IgD-negative memory B cell (primary cell): ENCODE measurements at regions not wholly inside any gene's neighbourhood (a gene's known extent, or its start where the extent isn't known, plus 50 kb on each side); places are given as distances from the start of the nearest gene placed in this dataset.

Source experiments
- H3K27ac Mint-ChIP-seq, 3 donors: one replicate each; pipeline ENCODE4 v1.8.0; 2020 to 2022; ENCODE audit warnings: mild to moderate bottlenecking in 3 of 3, mixed read lengths in 3 of 3, moderate library complexity in 1 of 3
- H3K27me3 Mint-ChIP-seq: one replicate; pipeline ENCODE4 v1.8.0; 2021; ENCODE audit warnings: mixed read lengths
- H3K36me3 Mint-ChIP-seq: one replicate; pipeline ENCODE4 v1.8.0; 2020; ENCODE audit warnings: mild to moderate bottlenecking, mixed read lengths
- H3K4me1 Mint-ChIP-seq, 3 donors: one replicate each; pipeline ENCODE4 v1.8.0; 2020 to 2022; ENCODE audit warnings: mixed read lengths in 3 of 3, mild to moderate bottlenecking in 1 of 3
- H3K4me3 Mint-ChIP-seq, 4 donors: one replicate each; pipeline ENCODE4 v1.8.0; 2020 to 2022; ENCODE audit warnings: mild to moderate bottlenecking in 4 of 4, mixed read lengths in 4 of 4, moderate library complexity in 3 of 4
- H3K9me3 Mint-ChIP-seq, 3 donors: one replicate each; pipeline ENCODE4 v1.8.0; 2020 to 2021; ENCODE audit warnings: mixed read lengths in 3 of 3, mild to moderate bottlenecking in 1 of 3

DNA sequence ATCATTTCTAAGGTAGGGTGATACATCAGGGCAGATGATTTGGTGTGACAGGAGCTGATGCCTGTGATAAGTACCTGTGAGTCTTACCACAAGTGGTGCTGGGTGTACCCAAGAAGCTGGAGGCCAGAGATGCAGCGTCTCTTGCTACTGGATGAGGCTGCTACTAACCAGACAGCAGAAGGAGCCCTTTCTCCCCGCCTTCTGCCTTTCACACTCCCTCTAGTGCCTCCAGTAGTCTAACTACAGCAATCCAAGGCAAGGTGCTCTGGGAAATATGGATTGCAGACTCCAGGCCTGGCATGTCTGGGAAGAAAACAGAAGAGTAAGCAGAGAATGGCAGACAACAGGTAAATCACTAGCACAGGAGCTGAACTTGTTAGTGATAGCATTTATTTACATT, 470.8 kb downstream of the NKX6-1 start:
- Mint-ChIP-seq H3K4me3 (no peak overlapping the region), H3K27me3 (no peaks in the 10 kb centered on the region), H3K4me1 (no peaks in the 10 kb centered on the region), H3K27ac (no peak overlapping the region), H3K9me3 (peaks cover 0 to 5% (median 0%) of the 10 kb centered on the region in 3 donors), H3K36me3 (peaks cover 2% of the 10 kb centered on the region)

DNA sequence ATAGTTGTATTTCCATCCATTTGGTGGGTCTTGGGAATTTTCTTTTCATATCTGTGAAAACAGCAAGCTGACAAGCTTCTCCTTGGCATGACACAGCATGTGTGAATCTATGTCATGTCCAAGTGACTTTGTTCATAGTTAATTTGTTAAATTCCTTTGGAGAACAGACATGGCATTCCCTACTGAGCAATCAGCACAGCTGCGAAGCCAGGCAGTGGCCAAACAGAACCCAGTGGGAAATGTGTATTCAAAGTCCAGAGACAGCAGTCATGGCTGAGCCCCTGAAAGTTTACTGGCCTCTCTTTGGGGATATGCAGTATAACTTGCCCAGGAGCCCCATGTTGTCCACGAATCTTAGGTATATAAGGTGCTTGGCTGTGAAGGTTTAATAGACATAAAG, 474.7 kb downstream of the NKX6-1 start:
- Mint-ChIP-seq H3K9me3 (peaks cover 0 to 5% (median 0%) of the 10 kb centered on the region in 3 donors), H3K27me3 (no peaks in the 10 kb centered on the region), H3K4me3 (no peak overlapping the region), H3K27ac (no peak overlapping the region), H3K36me3 (peaks cover 2% of the 10 kb centered on the region), H3K4me1 (no peaks in the 10 kb centered on the region)

DNA sequence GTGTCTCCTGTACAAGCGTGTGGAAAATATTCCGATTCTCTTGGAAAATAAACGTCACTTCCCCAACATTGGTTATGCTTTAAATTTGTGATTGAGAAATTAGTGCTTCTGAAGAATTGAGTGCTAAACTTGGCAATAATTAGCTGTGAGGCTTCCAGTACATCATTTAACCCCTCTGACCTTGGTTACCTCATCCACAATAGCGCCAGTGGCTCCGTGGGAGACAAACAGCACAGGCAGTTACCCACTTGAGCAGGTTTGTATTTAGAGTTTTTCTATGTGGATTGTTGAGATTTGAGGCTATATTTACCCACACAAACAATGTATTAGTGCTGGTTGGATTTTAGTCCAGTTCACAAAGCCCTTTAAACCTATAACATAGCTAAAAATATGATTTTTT, 476.5 kb downstream of the NKX6-1 start:
- Mint-ChIP-seq H3K9me3 (peaks cover 0 to 5% (median 4%) of the 10 kb centered on the region in 3 donors), H3K36me3 (peaks cover 2% of the 10 kb centered on the region), H3K4me1 (no peaks in the 10 kb centered on the region), H3K27ac (no peak overlapping the region), H3K27me3 (no peaks in the 10 kb centered on the region), H3K4me3 (no peak overlapping the region)

DNA sequence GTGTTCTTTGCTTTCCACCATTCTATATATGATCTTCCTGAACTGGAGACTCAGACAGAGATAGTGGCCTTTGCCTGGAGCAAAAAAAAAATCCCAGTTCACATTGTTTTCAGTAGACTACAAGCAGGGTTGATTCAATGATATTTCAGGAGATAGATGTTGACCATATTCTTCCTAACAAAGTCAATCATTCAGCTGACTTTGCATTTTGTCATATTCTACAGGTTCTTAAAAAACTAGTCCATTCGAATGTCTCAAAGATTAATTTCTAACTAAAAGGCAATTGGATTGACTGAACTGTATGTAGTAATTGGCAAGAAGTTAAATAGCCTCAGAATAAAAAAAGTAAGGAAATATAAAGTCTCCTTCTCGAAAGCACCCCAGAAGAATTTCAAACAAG, 479.5 kb downstream of the NKX6-1 start:
- H3K4me3 Mint-ChIP-seq: no peak overlapping the region
- no peaks in the 10 kb centered on the region for H3K36me3 Mint-ChIP-seq
- peaks cover 0 to 4% (median 3%) of the 10 kb centered on the region in 3 donors for H3K9me3 Mint-ChIP-seq
- H3K4me1 Mint-ChIP-seq: no peaks in the 10 kb centered on the region
- H3K27ac Mint-ChIP-seq: no peak overlapping the region
- no peaks in the 10 kb centered on the region for H3K27me3 Mint-ChIP-seq

DNA sequence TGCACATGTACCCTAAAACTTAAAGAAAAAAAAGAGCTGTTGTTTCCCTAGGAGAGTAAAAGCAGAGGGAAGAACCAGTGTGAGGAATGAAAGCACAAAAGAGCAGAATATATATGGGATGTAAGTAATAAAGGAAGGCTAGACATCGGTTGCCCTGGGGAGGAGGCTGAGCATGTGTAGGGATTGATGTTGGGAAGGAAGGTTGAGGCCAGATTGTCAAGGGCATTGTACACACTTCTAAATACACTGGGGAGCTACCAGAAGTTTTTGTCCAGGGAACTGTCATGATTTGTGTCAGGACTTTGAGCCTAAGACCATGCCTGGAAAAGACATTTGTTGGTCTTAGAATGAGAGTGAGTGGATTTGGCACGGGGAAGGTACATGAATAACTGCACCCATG, 467.1 kb downstream of the GPAT3 start:
- peaks cover 0 to 8% (median 3%) of the 10 kb centered on the region in 3 donors for H3K9me3 Mint-ChIP-seq
- no peaks in the 10 kb centered on the region for H3K4me1 Mint-ChIP-seq
- H3K27me3 Mint-ChIP-seq: peaks cover 1% of the 10 kb centered on the region
- peaks cover 1% of the 10 kb centered on the region for H3K36me3 Mint-ChIP-seq
- no peak overlapping the region for H3K27ac Mint-ChIP-seq
- H3K4me3 Mint-ChIP-seq: no peak overlapping the region

DNA sequence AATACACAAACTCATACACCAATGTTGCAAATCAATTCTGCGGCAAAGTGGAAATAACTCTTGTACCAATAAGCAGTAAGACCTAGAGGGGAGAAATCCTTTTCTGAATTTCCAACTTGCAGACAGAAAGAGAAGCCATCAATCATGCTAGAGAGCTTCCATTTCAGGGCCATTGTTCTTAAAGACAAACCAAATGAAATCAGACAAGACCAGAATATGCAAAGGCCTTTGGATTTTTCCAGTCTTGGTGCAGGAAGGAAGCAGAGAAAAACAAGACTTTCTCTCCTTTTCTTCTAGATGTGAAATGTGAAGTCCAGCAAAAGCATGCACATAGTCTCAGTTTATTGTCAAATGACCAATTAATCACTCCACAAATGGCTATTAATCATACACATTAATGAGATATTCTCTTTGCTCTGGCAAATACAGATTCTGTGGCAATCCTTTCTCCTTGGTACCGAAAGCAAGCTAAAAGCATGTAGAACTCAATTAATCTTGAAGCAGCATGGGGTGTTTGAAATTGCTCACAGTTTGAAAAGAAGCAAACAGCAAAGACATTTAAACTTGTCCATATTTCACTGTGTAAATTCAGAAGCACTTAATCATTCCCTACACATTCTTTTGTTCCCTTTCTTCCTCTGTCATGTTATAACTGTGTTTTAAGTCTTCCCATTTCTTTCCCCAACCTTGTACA, 466.1 kb downstream of the GPAT3 start:
- Mint-ChIP-seq H3K4me3 (no peak overlapping the region), H3K9me3 (peaks cover 0 to 5% (median 2%) of the 10 kb centered on the region in 3 donors), H3K27me3 (peaks cover 1% of the 10 kb centered on the region), H3K36me3 (peaks cover 1% of the 10 kb centered on the region), H3K27ac (no peak overlapping the region), H3K4me1 (no peaks in the 10 kb centered on the region)

DNA sequence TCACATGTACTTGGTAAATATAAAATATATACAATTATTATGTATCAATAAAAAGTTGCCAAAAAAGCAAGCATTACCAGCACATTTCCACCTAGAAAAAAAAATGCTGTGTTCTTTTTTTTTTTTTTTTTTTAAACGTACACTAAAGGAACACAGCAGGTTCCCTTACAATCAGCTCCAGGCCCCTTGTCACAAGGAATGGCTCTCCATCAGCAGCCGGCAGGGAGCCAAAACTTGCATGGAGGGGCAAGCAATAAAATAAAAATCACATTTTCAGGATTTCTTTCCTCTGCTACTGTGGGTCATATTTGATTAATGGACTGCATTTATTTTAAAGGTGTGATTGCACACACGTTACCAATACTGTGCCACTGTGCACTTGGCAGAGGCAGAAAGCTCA, 460.3 kb downstream of the GPAT3 start:
- no peak overlapping the region for H3K4me3 Mint-ChIP-seq
- no peaks in the 10 kb centered on the region for H3K36me3 Mint-ChIP-seq
- H3K4me1 Mint-ChIP-seq: no peaks in the 10 kb centered on the region
- no peaks in the 10 kb centered on the region for H3K27me3 Mint-ChIP-seq
- H3K9me3 Mint-ChIP-seq: no peaks in the 10 kb centered on the region
- no peak overlapping the region for H3K27ac Mint-ChIP-seq

DNA sequence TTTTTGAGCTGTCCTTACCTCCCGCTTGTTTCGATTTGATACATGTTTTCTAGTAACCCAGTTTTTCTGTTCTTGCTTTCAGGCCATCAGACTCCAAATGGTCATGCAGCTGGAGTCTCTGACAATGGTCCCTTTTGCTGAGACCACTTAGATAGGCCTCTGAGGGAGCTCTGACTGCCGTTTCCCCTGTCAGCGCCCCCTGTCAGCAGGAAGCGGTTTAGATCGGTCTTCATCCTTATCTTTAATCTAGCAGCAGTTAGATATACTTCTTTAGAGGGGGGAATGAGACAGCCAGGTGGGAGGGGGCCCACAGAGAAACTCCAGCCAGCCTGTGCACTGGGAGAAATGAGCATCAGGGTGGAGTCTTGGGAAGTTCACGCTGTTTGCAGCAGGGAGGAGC, 457.9 kb downstream of the GPAT3 start:
- H3K4me1 Mint-ChIP-seq: no peaks in the 10 kb centered on the region
- no peaks in the 10 kb centered on the region for H3K36me3 Mint-ChIP-seq
- H3K27me3 Mint-ChIP-seq: no peaks in the 10 kb centered on the region
- H3K9me3 Mint-ChIP-seq: peaks cover 0 to 3% (median 0%) of the 10 kb centered on the region in 3 donors
- H3K27ac Mint-ChIP-seq: no peak overlapping the region
- no peak overlapping the region for H3K4me3 Mint-ChIP-seq

DNA sequence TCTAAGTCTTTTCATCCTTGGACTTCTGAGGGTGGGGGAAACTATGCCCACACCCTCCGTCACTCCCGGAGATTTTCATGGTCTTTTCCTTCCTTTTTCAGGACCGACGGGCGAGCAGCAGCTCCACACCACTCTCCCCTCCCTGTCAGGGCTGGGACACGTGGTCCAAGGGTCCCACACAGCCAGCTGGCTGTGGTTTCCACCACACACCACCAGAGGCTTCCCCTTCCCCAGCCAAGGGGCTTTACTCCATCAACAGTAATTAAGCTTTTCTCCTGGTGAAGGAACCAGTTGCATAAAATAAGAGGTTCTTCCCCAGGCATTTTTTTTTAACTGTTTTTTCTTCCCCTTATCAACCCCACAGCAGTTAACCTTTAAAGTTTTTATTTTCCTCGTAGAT, 453.9 kb downstream of the GPAT3 start:
- Mint-ChIP-seq H3K9me3 (peaks cover 0 to 3% (median 2%) of the 10 kb centered on the region in 3 donors), H3K27ac (no peak overlapping the region), H3K27me3 (no peaks in the 10 kb centered on the region), H3K36me3 (no peaks in the 10 kb centered on the region), H3K4me3 (no peak overlapping the region), H3K4me1 (no peaks in the 10 kb centered on the region)

DNA sequence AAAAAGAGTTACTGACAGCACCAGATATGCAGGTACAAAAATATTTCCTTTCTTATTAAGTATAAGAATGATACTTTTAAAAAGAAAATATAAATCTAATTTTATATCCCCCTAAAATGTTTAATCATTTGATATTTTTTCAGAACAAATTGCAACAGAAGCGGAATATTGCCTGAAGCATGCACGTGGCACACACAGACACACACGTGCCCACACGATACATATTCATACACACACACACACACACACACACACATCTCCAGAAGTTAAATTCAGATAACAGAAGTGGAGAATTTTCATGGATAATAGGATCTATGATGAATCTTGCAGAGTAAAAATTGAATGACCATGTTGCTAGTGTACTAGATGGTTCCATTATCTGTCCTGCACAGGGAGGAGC, 445.2 kb downstream of the GPAT3 start:
- H3K27ac Mint-ChIP-seq: no peak overlapping the region
- H3K9me3 Mint-ChIP-seq: peaks cover 0 to 4% (median 4%) of the 10 kb centered on the region in 3 donors
- no peaks in the 10 kb centered on the region for H3K36me3 Mint-ChIP-seq
- no peaks in the 10 kb centered on the region for H3K27me3 Mint-ChIP-seq
- no peak overlapping the region for H3K4me3 Mint-ChIP-seq
- H3K4me1 Mint-ChIP-seq: no peaks in the 10 kb centered on the region

DNA sequence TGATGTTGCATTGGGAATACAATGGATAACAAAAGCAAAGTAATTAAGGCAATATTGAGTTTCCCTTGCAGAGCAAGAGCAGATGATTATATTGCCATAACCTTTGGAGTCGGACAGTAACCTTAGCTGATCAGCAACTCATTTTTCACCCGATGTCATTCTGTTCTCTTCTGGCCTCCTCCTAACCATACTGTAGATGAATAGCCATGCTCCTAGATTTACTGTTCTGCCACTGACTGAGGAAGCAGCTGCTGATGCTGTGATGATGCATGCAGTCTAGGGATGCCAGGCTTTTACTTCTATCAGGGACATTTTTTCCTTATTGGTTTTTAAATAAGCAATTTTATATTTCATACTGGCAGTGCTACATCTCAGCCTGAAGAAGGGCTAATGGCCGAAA, 443.9 kb downstream of the GPAT3 start:
- Mint-ChIP-seq H3K4me3 (no peak overlapping the region), H3K4me1 (no peaks in the 10 kb centered on the region), H3K27ac (peak overlapping the region in 1 of 3 donors; percentile 6), H3K9me3 (peaks cover 0 to 4% (median 4%) of the 10 kb centered on the region in 3 donors), H3K36me3 (no peaks in the 10 kb centered on the region), H3K27me3 (no peaks in the 10 kb centered on the region)

DNA sequence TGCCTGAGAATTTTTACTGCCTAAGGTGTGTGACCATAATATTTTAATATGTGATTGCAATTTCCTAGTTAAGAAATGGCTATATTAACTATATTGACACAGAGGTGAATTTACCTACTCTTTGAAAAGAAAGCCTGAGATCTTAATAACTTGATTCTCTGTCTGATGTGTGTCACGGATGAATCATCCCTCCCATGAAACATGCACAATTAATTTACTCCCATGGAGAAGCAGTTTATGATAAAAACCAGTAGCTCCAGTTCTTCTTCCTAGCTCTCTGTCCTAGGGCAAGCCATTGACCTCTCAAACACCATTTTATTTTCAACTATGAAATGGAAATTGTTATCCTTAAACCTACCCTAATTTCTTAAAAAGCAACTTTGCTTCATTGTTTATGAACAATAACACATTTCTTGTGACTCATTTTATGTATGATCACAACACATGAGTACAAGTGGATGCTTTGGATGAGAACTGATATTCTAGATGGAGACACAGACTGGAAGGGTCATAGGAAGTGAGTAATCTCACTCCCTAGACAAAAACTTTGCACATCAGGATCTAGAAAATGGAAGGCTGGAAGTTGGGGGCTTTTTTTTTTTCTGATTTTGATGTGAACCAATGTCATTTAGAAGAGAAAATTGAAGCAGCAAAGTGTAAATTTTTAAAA, 438.3 kb downstream of the GPAT3 start:
- H3K27me3 Mint-ChIP-seq: no peaks in the 10 kb centered on the region
- H3K4me1 Mint-ChIP-seq: no peaks in the 10 kb centered on the region
- no peak overlapping the region for H3K4me3 Mint-ChIP-seq
- no peaks in the 10 kb centered on the region for H3K9me3 Mint-ChIP-seq
- H3K27ac Mint-ChIP-seq: no peak overlapping the region
- no peaks in the 10 kb centered on the region for H3K36me3 Mint-ChIP-seq

DNA sequence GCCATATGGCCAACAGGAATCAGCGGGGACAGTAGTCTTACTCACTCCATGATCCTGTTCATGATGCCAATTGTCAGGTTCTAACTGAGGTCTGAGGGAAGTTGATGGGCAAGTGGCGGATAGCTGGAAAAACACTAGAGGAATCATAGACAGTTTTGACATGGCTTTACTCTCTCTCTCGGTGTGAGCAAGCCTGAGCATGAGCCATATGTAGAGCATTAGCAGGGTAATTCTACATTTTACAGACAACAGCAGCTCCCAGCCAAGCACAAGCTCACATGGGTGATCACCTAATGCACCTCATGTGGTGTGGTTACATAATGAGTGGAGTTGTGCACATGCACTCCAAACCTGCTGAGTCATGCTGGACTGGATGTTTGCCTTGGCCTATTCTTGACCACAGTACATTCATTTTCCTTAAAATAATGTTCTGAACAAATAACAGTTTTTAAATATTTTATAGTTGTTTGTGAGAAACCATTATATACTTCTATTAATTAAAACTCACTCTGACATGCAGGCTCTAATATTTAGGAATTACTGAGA, 429.2 kb downstream of the GPAT3 start:
- Mint-ChIP-seq H3K4me1 (no peaks in the 10 kb centered on the region), H3K9me3 (peaks cover 2 to 11% (median 7%) of the 10 kb centered on the region in 3 donors), H3K36me3 (no peaks in the 10 kb centered on the region), H3K27ac (no peak overlapping the region), H3K27me3 (no peaks in the 10 kb centered on the region), H3K4me3 (no peak overlapping the region)

DNA sequence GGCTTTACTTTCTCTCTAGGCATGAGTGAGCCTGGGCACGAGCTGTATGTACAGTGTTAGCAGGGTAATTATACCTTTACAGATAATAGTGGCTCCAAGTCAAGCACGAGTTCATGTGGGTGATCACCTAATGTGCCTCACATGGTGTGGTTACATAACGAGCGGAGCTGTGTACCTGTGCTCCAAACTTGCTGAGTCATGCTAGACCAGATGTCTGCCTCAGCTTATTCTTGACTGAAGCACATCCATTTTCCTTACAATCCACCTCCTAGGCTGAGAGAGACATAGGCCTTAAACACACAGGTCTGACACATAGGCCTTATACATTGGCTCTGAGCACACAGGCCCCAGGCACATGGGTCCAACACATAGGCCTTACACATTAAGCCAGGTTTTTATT, 426.6 kb downstream of the GPAT3 start:
- H3K9me3 Mint-ChIP-seq: peaks cover 0 to 11% (median 5%) of the 10 kb centered on the region in 3 donors
- H3K4me1 Mint-ChIP-seq: no peaks in the 10 kb centered on the region
- no peaks in the 10 kb centered on the region for H3K36me3 Mint-ChIP-seq
- H3K4me3 Mint-ChIP-seq: no peak overlapping the region
- no peak overlapping the region for H3K27ac Mint-ChIP-seq
- H3K27me3 Mint-ChIP-seq: no peaks in the 10 kb centered on the region

DNA sequence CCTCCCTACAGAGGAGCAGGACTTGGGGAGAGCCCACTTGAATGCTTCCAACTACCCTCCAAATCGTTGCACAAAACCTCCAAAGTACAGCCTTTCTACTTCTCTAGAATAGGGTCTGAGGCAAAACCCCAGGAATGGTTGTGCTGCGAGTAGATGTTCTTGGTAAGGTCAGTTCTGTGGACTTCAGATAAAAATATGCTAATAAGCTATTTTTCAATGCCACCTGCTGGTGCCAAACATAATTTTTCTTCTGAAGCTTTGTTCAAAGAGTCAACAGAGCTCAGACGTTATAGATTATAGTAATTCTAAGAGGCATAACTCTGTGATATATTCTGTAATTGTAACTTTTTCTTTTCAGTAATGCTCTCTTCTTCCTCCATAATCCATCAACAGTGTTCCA, 425.7 kb downstream of the GPAT3 start:
- no peak overlapping the region for H3K27ac Mint-ChIP-seq
- no peaks in the 10 kb centered on the region for H3K36me3 Mint-ChIP-seq
- H3K27me3 Mint-ChIP-seq: no peaks in the 10 kb centered on the region
- peaks cover 3 to 11% (median 5%) of the 10 kb centered on the region in 3 donors for H3K9me3 Mint-ChIP-seq
- H3K4me1 Mint-ChIP-seq: no peaks in the 10 kb centered on the region
- no peak overlapping the region for H3K4me3 Mint-ChIP-seq

DNA sequence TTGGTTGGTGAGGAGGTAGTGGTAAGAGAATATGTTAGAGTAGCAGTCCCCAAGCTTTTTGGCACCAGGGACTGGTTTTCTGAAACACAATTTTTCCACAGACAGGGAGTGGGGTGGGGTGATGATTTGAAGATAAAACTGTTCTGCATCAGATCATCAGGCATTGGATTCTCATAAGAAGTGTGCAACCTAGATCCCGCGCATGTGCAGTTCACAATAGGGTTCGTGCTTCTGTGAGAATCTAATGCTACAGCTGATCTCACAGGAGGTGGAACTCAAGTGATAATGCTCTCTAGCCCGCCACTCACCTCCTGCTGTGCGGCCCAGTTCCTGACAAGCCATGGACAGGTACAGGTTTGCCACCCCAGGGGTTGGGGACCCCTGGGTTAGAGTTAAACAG, 423.3 kb downstream of the GPAT3 start:
- Mint-ChIP-seq H3K9me3 (peaks cover 0 to 8% (median 4%) of the 10 kb centered on the region in 3 donors), H3K4me3 (no peak overlapping the region), H3K27me3 (no peaks in the 10 kb centered on the region), H3K36me3 (no peaks in the 10 kb centered on the region), H3K4me1 (no peaks in the 10 kb centered on the region), H3K27ac (no peak overlapping the region)
